ENCODE measurements at regions not wholly inside any gene's neighbourhood (a gene's known extent, or its start where the extent isn't known, plus 50 kb on each side); places are given as distances from the start of the nearest gene placed in this dataset.

DNA sequence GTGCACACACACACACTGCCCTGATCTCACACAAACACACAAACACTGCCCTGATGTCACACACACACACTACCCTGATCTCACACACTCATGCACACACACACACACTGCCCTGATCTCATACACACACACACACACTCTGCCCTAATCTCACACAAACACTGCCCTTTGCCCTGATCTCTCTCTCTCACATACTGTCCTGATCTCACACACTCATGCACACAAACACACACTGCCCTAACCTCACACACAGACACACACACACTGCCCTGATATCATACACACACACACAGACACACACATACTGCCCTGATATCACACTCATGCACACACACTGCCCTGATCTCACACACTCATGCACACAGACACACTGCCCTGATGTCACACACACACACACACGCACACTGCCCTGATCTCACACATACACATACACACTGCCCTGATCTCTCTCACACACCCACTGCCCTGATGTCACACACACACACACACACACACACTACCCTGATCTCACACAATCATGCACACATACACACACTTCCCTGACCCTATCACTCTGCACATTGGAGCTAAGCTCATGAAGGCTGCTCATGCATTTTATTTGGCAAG lies 97.6 kb upstream of the DIO3 start:
- DNase-seq = no peak

GRCh38 chr14:101464310-101464983 lies 96.8 kb upstream of the DIO3 start:
- no peak for DNase-seq

DNA sequence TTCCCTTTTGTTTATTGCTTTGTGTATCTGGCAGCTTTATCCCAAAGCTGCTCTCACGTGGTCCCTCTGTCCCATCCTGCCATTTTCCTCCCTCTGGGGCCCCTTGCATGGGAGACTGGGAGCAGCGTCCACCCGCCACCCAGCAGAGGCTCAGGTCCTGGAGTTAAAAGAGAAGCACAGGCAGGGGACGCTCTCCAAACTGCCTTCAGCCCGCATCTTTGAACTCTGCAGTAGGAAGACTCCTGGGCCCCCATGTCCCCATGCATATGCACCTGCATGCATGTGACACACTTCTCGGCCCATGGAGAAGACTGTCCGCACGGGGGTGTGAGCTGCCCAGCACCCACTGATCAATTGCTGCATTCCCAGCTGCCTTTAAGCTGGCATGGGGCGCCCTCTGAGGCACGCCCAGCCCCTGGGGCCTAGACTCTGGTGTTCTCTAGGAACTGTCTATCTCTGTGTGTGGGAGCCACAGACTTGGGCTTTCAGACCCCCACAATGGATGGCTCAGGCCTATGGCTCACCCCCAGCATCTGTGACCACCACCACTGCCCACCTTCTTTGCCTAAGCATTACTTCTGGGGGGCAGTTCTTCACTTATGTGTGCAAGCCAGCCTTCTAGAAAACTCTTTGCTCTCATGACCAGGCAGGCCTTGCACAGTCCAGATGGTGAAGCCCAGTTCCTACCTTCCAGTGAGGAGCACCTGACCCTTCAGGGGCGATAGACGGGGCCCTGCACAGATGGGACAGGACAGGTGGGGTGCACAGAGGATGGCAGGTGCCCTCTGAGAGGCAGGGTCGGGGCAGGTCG lies 96.1 kb upstream of the DIO3 start:
- DNase-seq = no peak

DNA sequence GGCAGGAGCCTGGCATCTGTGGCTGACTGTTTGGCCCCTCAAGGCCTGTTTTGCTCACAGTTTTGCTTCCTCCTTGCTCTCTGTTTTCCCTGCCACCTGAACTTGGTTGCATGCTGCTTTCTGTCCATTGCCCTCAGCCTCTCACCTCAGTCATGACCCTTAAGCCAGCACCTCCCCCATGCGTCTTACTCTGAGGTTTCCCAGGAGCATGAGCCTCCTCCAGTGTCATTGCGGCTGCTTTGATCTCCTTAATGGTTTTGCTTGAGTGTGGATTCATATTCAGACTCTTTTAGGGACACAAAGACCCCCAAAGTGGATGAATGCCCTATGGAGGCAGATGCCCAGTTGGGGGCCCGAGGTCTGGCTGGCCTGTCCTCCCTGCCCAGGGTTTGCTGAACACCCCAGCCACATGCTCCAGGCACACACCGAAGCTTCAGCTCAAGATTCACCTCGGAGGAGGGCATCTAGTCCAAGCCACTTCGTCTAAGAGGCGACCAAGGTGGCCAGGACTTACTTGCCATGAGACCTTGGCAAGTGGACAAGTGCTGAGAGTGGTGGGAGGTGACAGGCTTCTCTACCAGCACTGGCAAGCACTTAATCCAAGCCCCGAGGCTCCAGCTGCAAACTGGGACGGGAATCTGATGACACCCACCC lies 95.4 kb upstream of the DIO3 start:
- no peak for DNase-seq

DNA sequence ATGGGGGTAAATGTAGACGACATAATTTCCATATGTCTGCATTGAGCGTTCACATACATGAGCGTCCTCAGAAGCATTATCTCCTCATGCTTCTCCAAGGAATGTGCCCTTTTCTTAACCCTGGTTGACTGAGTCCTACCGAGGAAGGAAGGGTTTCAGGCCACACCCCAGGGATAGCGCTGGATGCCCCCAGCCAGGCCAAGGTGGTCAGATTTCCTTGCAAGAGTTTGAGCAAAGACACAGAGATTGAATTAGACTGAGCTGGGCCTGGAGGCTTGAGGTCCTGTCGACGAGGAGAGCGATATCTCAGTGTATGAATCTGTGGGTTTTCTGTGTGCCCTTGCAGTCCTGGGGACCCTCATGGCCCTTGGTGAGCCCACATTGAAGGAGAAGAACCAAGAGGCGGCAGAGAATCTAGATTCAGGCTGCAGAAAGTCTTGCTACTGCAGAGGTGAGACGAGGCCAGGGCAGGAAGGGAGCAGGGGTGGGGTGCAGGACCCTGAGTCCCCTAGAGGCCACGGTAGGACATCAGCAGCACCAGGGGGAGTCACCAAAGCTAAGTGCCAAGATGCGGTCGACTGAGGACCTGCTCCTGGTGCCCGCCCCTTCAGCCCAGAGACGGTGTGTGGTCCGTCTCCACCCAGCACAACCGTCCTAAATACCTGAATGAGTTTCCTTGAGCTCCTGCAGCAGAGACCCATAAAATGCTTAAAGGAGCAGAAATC lies 94.7 kb upstream of the DIO3 start:
- DNase-seq = no peak

- DNase-seq = no peak
Observed at GRCh38 chr14:101467181-101467926, 93.9 kb upstream of the DIO3 start.

- no peak for DNase-seq
Observed at GRCh38 chr14:101469382-101470247, 91.7 kb upstream of the DIO3 start.

GRCh38 chr14:101470266-101470665 lies 91.0 kb upstream of the DIO3 start:
- no peak for DNase-seq

GRCh38 chr14:101471723-101472517 lies 89.4 kb upstream of the DIO3 start:
- no peak for DNase-seq

DNA sequence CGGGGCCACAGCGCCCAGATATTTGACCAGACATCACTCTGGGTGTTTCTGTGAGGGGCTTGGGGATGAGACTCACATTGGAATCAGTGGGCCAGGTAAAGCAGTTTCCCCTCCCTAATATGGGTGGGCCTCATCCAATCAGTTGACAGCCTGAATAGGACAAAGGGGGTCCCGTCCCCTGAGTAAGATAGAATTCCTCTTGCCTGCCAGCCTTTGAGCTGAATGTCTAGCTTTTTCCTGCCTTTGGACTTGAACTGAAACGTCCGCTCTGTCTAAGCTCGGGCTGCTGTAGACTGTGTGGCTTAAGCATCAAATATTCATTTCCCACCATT lies 88.8 kb upstream of the DIO3 start:
- no peak for DNase-seq

- no peak for DNase-seq
Observed at GRCh38 chr14:101473045-101473729, 88.1 kb upstream of the DIO3 start.

GRCh38 chr14:101473795-101474562 lies 87.3 kb upstream of the DIO3 start:
- no peak for DNase-seq

GRCh38 chr14:101474563-101475455 lies 86.5 kb upstream of the DIO3 start:
- DNase-seq = no peak

DNA sequence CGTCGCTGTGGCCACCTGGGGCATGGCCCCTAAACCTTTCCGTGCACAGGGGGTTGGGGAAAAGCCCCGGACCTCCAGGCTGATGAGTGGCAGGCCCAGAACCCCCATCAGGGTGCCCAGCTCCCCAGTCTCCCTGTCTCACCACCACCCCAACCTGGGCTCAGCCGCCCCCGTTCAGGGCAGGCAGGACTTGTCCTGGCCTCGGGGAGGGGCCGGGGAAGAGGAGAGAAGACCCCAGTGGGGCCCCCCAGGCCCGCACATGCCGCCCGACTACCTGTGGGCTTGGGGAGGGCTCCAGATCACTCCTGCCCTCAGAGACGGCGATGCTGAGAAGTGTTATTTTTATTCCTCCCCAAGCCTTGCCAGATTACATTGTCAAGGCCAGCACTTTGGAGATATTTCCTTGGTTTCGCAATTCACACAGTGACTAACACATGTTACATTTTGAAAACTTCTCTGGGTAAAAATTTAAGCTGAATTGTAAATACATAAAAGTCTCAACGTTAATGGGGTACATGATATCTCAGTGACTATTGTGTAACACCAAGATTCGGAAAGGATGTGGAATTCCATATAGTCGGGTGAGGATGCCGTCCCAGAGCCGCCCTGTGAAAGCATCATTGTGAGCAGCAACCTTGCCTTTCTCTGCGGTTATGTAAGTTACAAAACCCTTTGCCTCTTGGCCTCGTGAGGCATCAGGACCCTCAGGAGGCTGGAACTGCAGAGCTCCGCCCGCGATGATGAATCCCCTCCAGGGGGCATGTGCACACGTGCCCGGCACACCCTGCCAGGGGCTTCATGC lies 85.6 kb upstream of the DIO3 start:
- no peak for DNase-seq

- no peak for DNase-seq
Observed at GRCh38 chr14:101476258-101476915, 84.9 kb upstream of the DIO3 start.

DNA sequence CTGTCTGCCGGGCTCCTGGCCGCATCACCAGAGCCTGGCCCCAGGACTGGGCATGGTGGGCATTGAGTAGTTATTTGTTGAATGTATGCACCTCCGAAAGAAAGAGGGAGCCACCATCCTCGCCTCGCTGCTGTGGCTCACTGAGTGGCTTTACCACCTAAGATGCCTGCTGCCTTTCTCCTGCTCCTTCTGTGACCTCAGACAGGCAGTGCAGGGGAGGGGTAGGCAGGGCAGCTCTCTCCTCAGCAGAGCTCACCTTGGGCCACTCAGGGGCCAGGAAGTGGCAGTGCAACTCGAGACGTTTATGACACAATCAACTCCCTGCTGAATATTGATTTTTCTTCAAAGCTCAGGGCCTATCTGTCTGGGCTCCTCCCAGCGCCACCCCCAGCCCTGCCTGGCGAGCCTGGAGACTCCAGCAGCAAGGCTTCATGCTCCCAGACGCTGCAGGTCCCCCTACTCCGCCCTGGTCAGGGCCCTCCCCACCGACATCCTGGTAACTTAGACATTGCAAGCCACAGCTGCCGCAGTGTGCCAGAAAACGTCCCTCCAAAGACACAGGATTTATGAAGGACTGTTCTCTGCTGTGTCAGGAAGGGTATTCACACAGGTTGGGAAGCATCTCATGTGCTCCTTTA lies 84.3 kb upstream of the DIO3 start:
- DNase-seq = no peak

Data from SHP77 treated with DMSO at 0.1 percent for 48 hours (cell line).